CD14-positive monocyte (primary cell): ENCODE measurements at regions not wholly inside any gene's neighbourhood (a gene's known extent, or its start where the extent isn't known, plus 50 kb on each side); places are given as distances from the start of the nearest gene placed in this dataset.

Experiments
- DNase-seq, 3 donors: peaks; one replicate each; pipeline ENCODE4 v3.0.0-alpha.2; 2011 to 2022
- H2AFZ ChIP-seq: 2 replicates; pipeline ENCODE4 v1.6.0; 2012; ENCODE audit warnings: mild to moderate bottlenecking, low read depth, low read length, inconsistent platforms; ENCODE audit not compliant: insufficient read depth, poor library complexity, severe bottlenecking
- H3K27ac ChIP-seq, 2 donors: 1 replicate in 1 of 2; 2 replicates in 1 of 2; pipeline ENCODE4 v1.5.1; 2012 to 2013; ENCODE audit warnings: low read length in 2 of 2, control low read depth in 1 of 2, inconsistent platforms in 1 of 2, low read depth in 1 of 2, mild to moderate bottlenecking in 1 of 2
- H3K27me3 ChIP-seq, 2 donors: one replicate each; pipeline versions ENCODE4 v1.6.0 to v1.6.1; 2011 to 2013; ENCODE audit warnings: low read length in 2 of 2; ENCODE audit not compliant: control insufficient read depth in 2 of 2, insufficient read depth in 2 of 2
- H3K36me3 ChIP-seq, 2 donors: replicated peaks in 1 of 2; 1 replicate in 1 of 2; 2 replicates in 1 of 2; pipeline versions ENCODE4 v1.5.1 to v1.6.1; 2012 to 2013; ENCODE audit warnings: low read length in 2 of 2, control low read depth in 1 of 2, inconsistent platforms in 1 of 2, mild to moderate bottlenecking in 1 of 2; ENCODE audit not compliant: insufficient read depth in 2 of 2, control insufficient read depth in 1 of 2
- H3K4me1 ChIP-seq, 2 donors: 1 replicate in 1 of 2; 2 replicates in 1 of 2; pipeline versions ENCODE4 v1.5.1 to v1.6.1; 2012 to 2013; ENCODE audit warnings: low read length in 2 of 2, control low read depth in 1 of 2, inconsistent platforms in 1 of 2, mild to moderate bottlenecking in 1 of 2, moderate library complexity in 1 of 2; ENCODE audit not compliant: insufficient read depth in 2 of 2, control insufficient read depth in 1 of 2
- H3K4me2 ChIP-seq: replicated peaks from 2 replicates; pipeline ENCODE3; 2012; ENCODE audit warnings: low read length, moderate library complexity, mild to moderate bottlenecking; ENCODE audit not compliant: poor library complexity, severe bottlenecking; ENCODE audit errors: extremely low read depth
- H3K4me3 ChIP-seq, 3 experiments: fragments of 200-600 bp in 1 of 3; sonication (generic) in 1 of 3; replicated peaks in 1 of 3; 1 replicate in 2 of 3; 2 replicates in 1 of 3; pipeline ENCODE4 v1.5.1; 2011 to 2013; ENCODE audit warnings: low read length in 3 of 3, mild to moderate bottlenecking in 3 of 3, control low read depth in 2 of 3, low read depth in 2 of 3, inconsistent platforms in 1 of 3, moderate library complexity in 1 of 3
- H3K79me2 ChIP-seq: 2 replicates; pipeline ENCODE4 v1.6.0; 2012; ENCODE audit warnings: mild to moderate bottlenecking, control low read depth, inconsistent platforms, low read length, moderate library complexity; ENCODE audit not compliant: insufficient read depth
- H3K9ac ChIP-seq: 2 replicates; pipeline ENCODE4 v1.6.0; 2017; ENCODE audit warnings: low read length, mild to moderate bottlenecking; ENCODE audit not compliant: insufficient read depth, poor library complexity, severe bottlenecking
- H3K9me3 ChIP-seq, 2 donors: replicated peaks in 1 of 2; 1 replicate in 1 of 2; 2 replicates in 1 of 2; pipeline versions ENCODE4 v1.5.1 to v1.6.1; 2012 to 2013; ENCODE audit warnings: low read length in 2 of 2, control low read depth in 1 of 2; ENCODE audit not compliant: control insufficient read depth in 1 of 2, insufficient read depth in 1 of 2
- H4K20me1 ChIP-seq: 2 replicates; pipeline ENCODE4 v1.6.0; 2012; ENCODE audit warnings: mild to moderate bottlenecking, low read length, control low read depth, moderate library complexity; ENCODE audit not compliant: insufficient read depth
- H3K27ac Mint-ChIP-seq, 7 donors: one replicate each; pipeline ENCODE4 v1.8.0; 2020; ENCODE audit warnings: mild to moderate bottlenecking in 7 of 7, mixed read lengths in 7 of 7, moderate library complexity in 6 of 7, inconsistent platforms in 2 of 7
- H3K27me3 Mint-ChIP-seq, 3 donors: one replicate each; pipeline ENCODE4 v1.8.0; 2021 to 2022; ENCODE audit warnings: low read depth in 3 of 3, mild to moderate bottlenecking in 3 of 3, mixed read lengths in 3 of 3, moderate library complexity in 3 of 3, inconsistent platforms in 1 of 3
- H3K36me3 Mint-ChIP-seq, 2 donors: one replicate each; pipeline ENCODE4 v1.8.0; 2020; ENCODE audit warnings: mixed read lengths in 2 of 2, inconsistent platforms in 1 of 2, mild to moderate bottlenecking in 1 of 2
- H3K4me1 Mint-ChIP-seq: one replicate; pipeline ENCODE4 v1.8.0; 2020; ENCODE audit warnings: mild to moderate bottlenecking, mixed read lengths
- H3K4me3 Mint-ChIP-seq, 2 donors: one replicate each; pipeline ENCODE4 v1.8.0; 2020; ENCODE audit warnings: mild to moderate bottlenecking in 2 of 2, mixed read lengths in 2 of 2, moderate library complexity in 1 of 2
- H3K9me3 Mint-ChIP-seq, 7 donors: one replicate each; pipeline ENCODE4 v1.8.0; 2020 to 2022; ENCODE audit warnings: mixed read lengths in 7 of 7, mild to moderate bottlenecking in 6 of 7, moderate library complexity in 6 of 7, inconsistent platforms in 2 of 7
- WGBS: methylation state at CpG from one replicate; pipeline ENCODE4 v1.1.5; 2013; ENCODE audit warnings: missing lambda C conversion rate; ENCODE audit not compliant: insufficient coverage; 5-methylcytosine and 5-hydroxymethylcytosine counted together
- intact Hi-C, 2 donors: fragments of 100-400 bp; cut with micrococcal nuclease; formaldehyde crosslinking; loops; one replicate each; pipeline versions ENCODE4 v1.15.0 to v1.15.1; 2023
- TF ChIP-seq, protein P1 (sequence below): fragments of 200-600 bp; IDR thresholded peaks from one replicate; pipeline ENCODE4 v1.8.0; 2022; ENCODE audit warnings: antibody characterized with exemption, mild to moderate bottlenecking

DNA sequence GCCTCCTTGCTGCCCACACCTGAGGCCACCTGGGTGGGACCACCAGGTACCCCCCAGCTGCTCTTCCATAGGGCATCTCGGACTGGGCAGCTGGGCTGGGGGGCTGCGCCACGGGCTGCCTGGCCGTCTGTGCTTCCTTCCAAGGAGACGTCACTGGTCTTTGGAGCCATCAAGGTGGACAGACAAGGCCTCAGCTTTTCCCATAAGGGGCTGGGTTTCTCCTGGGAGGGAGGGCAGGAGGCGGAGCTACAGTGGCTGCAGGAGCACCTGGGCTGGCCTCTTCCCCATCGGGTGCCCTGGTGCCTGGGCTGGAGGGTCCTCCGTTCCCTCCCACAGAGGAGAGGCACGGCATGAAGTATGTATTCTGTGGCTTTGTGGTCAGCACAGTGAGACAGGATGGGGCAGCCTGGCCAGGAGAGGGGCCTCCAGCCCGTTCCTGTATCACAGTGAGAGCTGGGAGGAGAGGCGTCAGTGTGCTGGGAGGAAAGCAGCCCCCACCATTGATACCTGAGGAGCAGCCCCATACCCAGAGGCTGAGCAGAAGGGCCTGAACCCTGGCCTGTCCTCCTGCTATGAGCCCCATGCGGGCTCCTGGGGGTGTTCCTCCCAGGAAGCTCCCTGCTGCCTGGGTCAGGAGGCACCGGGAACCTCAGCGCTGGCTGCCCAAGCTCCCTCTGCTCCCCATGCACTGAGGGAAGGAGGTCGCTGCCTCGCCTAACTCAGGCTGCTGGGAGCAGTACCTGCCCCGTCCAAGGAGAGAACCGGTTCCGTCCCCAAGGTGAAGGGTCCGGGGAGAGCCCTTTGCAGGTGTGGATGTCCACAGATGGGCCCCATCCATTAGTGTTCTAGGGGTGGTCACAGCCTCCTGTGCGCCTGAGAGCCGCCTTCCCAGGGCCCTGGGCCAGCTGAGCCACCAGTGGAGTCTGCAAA, 1075.0 kb downstream of the BRD1 start:
- H4K20me1 ChIP-seq: no peaks in the 10 kb centered on the region
- H3K27ac Mint-ChIP-seq: no peak overlapping the region
- no peak overlapping the region for H3K4me2 ChIP-seq
- H3K36me3 ChIP-seq: no peaks in the 10 kb centered on the region
- peaks cover 0 to 9% (median 3%) of the 10 kb centered on the region in 7 donors for H3K9me3 Mint-ChIP-seq
- H3K27me3 Mint-ChIP-seq: peaks cover 0 to 1% (median 0%) of the 10 kb centered on the region in 3 donors
- no peaks in the 10 kb centered on the region for H3K4me1 Mint-ChIP-seq
- H3K4me1 ChIP-seq: no peaks in the 10 kb centered on the region
- H3K9ac ChIP-seq: no peak overlapping the region
- H2AFZ ChIP-seq: no peak overlapping the region
- DNase-seq: no peak
- 73% methylated on average over 19 of the region's 22 CpGs for WGBS
- no peaks in the 10 kb centered on the region for H3K9me3 ChIP-seq
- H3K27ac ChIP-seq: no peak overlapping the region
- TF ChIP-seq, protein P1, sequence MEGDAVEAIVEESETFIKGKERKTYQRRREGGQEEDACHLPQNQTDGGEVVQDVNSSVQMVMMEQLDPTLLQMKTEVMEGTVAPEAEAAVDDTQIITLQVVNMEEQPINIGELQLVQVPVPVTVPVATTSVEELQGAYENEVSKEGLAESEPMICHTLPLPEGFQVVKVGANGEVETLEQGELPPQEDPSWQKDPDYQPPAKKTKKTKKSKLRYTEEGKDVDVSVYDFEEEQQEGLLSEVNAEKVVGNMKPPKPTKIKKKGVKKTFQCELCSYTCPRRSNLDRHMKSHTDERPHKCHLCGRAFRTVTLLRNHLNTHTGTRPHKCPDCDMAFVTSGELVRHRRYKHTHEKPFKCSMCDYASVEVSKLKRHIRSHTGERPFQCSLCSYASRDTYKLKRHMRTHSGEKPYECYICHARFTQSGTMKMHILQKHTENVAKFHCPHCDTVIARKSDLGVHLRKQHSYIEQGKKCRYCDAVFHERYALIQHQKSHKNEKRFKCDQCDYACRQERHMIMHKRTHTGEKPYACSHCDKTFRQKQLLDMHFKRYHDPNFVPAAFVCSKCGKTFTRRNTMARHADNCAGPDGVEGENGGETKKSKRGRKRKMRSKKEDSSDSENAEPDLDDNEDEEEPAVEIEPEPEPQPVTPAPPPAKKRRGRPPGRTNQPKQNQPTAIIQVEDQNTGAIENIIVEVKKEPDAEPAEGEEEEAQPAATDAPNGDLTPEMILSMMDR: no peak
- no peaks in the 10 kb centered on the region for H3K79me2 ChIP-seq
- no peaks in the 10 kb centered on the region for H3K36me3 Mint-ChIP-seq
- H3K4me3 Mint-ChIP-seq: no peak overlapping the region
- intact Hi-C loops: no loop called here
- H3K4me3 ChIP-seq: no peak overlapping the region
- no peaks in the 10 kb centered on the region for H3K27me3 ChIP-seq

DNA sequence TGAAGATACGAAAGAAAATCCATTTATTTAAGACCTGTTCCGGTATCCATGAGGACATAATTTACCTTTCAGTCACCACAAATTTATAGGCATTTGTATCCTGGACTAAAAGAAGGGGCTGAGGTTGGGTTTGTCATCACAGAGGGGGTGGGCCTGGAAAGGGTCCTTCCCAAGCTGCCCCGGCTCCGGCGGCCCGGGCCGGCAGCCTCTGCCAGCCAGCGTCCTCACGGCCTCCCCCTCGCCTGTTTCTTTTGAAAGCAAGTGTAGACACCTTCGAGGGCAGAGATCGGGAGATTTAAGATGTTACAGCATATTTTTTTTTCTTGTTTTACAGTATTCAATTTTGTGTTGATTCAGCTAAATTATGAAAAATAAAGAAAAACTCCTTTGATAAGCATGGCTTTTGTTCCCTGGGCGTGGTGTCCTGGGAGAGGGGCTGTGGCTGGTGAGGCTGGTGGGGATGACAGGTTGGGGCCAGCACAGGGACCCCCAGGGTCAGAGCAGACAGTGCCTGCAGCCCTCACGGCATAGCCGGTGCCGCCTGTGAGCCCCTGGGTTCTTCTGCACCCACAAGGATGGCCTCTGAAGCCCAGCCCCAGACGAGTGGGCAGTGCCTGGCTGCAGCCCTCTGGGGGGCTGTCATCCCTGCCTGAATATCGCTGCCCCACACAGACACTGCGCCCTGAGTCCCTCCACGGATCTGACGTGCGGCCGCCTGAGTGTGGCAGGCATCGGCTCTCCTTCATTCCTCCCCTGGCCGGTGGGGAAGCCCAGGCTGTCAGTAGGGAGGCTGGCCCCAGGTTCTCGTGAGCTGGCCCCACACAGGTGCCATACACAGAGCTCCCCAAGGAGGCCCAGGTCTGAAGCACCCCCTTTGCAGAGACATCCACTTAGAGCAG, 1075.9 kb downstream of the BRD1 start:
- Mint-ChIP-seq H3K4me1 (no peaks in the 10 kb centered on the region), H3K9me3 (peaks cover 0 to 9% (median 3%) of the 10 kb centered on the region in 7 donors), H3K36me3 (no peaks in the 10 kb centered on the region), H3K27me3 (peaks cover 0 to 1% (median 0%) of the 10 kb centered on the region in 3 donors), H3K4me3 (no peak overlapping the region), H3K27ac (no peak overlapping the region)
- intact Hi-C loops: no loop called here
- no peak for DNase-seq
- no peak overlapping the region for H3K4me3 ChIP-seq
- no peak overlapping the region for H3K4me2 ChIP-seq
- H3K4me1 ChIP-seq: no peaks in the 10 kb centered on the region
- H3K9ac ChIP-seq: no peak overlapping the region
- H3K27ac ChIP-seq: no peak overlapping the region
- no peaks in the 10 kb centered on the region for H3K36me3 ChIP-seq
- 86% methylated on average over 12 of the region's 26 CpGs for WGBS
- H3K9me3 ChIP-seq: no peaks in the 10 kb centered on the region
- H2AFZ ChIP-seq: no peak overlapping the region
- no peaks in the 10 kb centered on the region for H3K79me2 ChIP-seq
- H4K20me1 ChIP-seq: no peaks in the 10 kb centered on the region
- H3K27me3 ChIP-seq: no peaks in the 10 kb centered on the region
- TF ChIP-seq, protein P1: no peak
